A549 (cell line): ENCODE measurements at regions not wholly inside any gene's neighbourhood (a gene's known extent, or its start where the extent isn't known, plus 50 kb on each side); places are given as distances from the start of the nearest gene placed in this dataset.
A peak's percentile ranks its signal among the peaks of the same experiment; 100 is the strongest.

Source experiments
- ATAC-seq, 2 experiments: fragments of 200-7000 bp in 1 of 2; fragments of >200 bp in 1 of 2; cut with Nextera tagmentation in 1 of 2; cut with Tn5 transposase in 1 of 2; 3 replicates each; pipeline versions ENCODE4 v1.8.0 to v1.9.1; 2018 to 2020; ENCODE audit warnings: mild to moderate bottlenecking in 1 of 2, moderate library complexity in 1 of 2
- CTCF ChIA-PET: fragments of 300-600 bp; sonication (Branson Sonifier 250); formaldehyde crosslinking; extraction: SDS; loops from one replicate; lab custom pipeline; 2021; ENCODE audit warnings: antibody characterized with exemption, inconsistent platforms; lab: Yijun Ruan, JAX
- POLR2A ChIA-PET: fragments of 350-600 bp; formaldehyde crosslinking; extraction: SDS; loops from one replicate; lab custom pipeline; 2021; ENCODE audit warnings: antibody characterized with exemption, inconsistent platforms; lab: Yijun Ruan, JAX
- DNase-seq, 2 experiments: peaks; one replicate each; pipeline versions ENCODE4 v3.0.0 to v3.0.0-alpha.2; 2011 to 2016; ENCODE audit warnings: low read depth in 1 of 2, low spot score in 1 of 2
- FAIRE-seq: peaks from 2 replicates; lab custom pipeline; 2011; peaks lifted over from hg19 to GRCh38; lab: Jason Lieb, UNC
- H3K27ac ChIP-seq, 2 experiments: fragments of >200 bp; sonication (Bioruptor Twin); formaldehyde crosslinking; 3 replicates each; pipeline ENCODE4 v1.5.1; 2016 to 2017
- H3K4me1 ChIP-seq: fragments of >200 bp; sonication (Bioruptor Twin); formaldehyde crosslinking; 3 replicates; pipeline ENCODE4 v1.6.1; 2016
- H3K4me2 ChIP-seq: fragments of >200 bp; sonication (Bioruptor Twin); formaldehyde crosslinking; 3 replicates; pipeline ENCODE4 v1.6.1; 2016
- H3K4me3 ChIP-seq: fragments of >200 bp; sonication (Bioruptor Twin); formaldehyde crosslinking; 3 replicates; pipeline ENCODE4 v1.5.1; 2016
- H3K9me3 ChIP-seq: fragments of >200 bp; sonication (Bioruptor Twin); formaldehyde crosslinking; 3 replicates; pipeline ENCODE4 v1.6.1; 2016
- CEBPB ChIP-seq, 2 experiments: fragments of >200 bp in 1 of 2; sonication (Bioruptor Twin) in 1 of 2; formaldehyde crosslinking in 1 of 2; IDR thresholded peaks; 2 replicates each; pipeline ENCODE4 v1.6.1; 2012 to 2016
- EHF ChIP-seq: fragments of 250-450 bp; sonication (Bioruptor Pico); IDR thresholded peaks from 2 replicates; pipeline ENCODE4 v1.5.0; 2020; ENCODE audit warnings: mild to moderate bottlenecking
- FOSB ChIP-seq: fragments of 250-450 bp; sonication (Bioruptor Pico); IDR thresholded peaks from 2 replicates; pipeline ENCODE4 v1.5.0; 2020; ENCODE audit warnings: mild to moderate bottlenecking, moderate library complexity
- FOSL2 ChIP-seq, 2 experiments: fragments of 450-650 bp in 1 of 2; fragments of >200 bp in 1 of 2; sonication (Bioruptor Twin) in 1 of 2; formaldehyde crosslinking; IDR thresholded peaks; 2 replicates each; pipeline versions ENCODE4 v1.5.0 to v1.6.1; 2016 to 2020; ENCODE audit warnings: mild to moderate bottlenecking in 1 of 2, moderate library complexity in 1 of 2
- HDAC2 ChIP-seq: fragments of 200-600 bp; sonication (generic); IDR thresholded peaks from 2 replicates; pipeline ENCODE4 v1.6.1; 2016
- HEYL ChIP-seq: fragments of 250-450 bp; sonication (Bioruptor Pico); IDR thresholded peaks from 2 replicates; pipeline ENCODE4 v1.8.0; 2021; ENCODE audit warnings: mild to moderate bottlenecking, moderate library complexity
- HOXB5 ChIP-seq: fragments of 250-450 bp; sonication (Bioruptor Pico); IDR thresholded peaks from 2 replicates; pipeline ENCODE4 v1.5.0; 2020; ENCODE audit warnings: mild to moderate bottlenecking, moderate library complexity
- MAFK ChIP-seq: fragments of 450-650 bp; IDR thresholded peaks from 2 replicates; pipeline ENCODE4 v1.6.1; 2014; ENCODE audit not compliant: partially characterized antibody
- MAX ChIP-seq: IDR thresholded peaks from 2 replicates; pipeline ENCODE4 v1.6.1; 2012
- MAZ ChIP-seq: fragments of 150-350 bp; IDR thresholded peaks from 2 replicates; pipeline ENCODE4 v1.6.1; 2014; ENCODE audit warnings: antibody characterized with exemption, low read depth, low read length, borderline replicate concordance
- PBX3 ChIP-seq: IDR thresholded peaks from 2 replicates; pipeline ENCODE4 v1.6.1; 2012
- POLR2AphosphoS2 ChIP-seq: conservative IDR thresholded peaks from 2 replicates; pipeline ENCODE4 v1.6.1; 2012; ENCODE audit warnings: low read length, improper control_type of control experiment, inconsistent platforms
- RCOR1 ChIP-seq: fragments of 150-350 bp; IDR thresholded peaks from 2 replicates; pipeline ENCODE4 v1.6.1; 2014; ENCODE audit warnings: antibody characterized with exemption, low read length, low read depth
- REST ChIP-seq: fragments of 200-600 bp; sonication (generic); IDR thresholded peaks from 2 replicates; pipeline ENCODE4 v1.6.1; 2016; ENCODE audit warnings: antibody characterized with exemption, mild to moderate bottlenecking, moderate library complexity
- RFX5 ChIP-seq: fragments of 450-650 bp; IDR thresholded peaks from 2 replicates; pipeline ENCODE4 v1.7.1; 2014; ENCODE audit warnings: antibody characterized with exemption, mild to moderate bottlenecking, moderate library complexity
- TP53 ChIP-seq: fragments of 250-450 bp; sonication (Bioruptor Pico); IDR thresholded peaks from 2 replicates; pipeline ENCODE4 v1.5.0; 2021; ENCODE audit warnings: mild to moderate bottlenecking, moderate library complexity
- ZFP36 ChIP-seq: fragments of 450-650 bp; IDR thresholded peaks from 2 replicates; pipeline ENCODE4 v1.6.1; 2014; ENCODE audit warnings: borderline replicate concordance; ENCODE audit not compliant: partially characterized antibody
- WGBS: methylation state at CpG from one replicate; pipeline ENCODE4 v1.1.6; 2017; ENCODE audit errors: missing lambda C conversion rate; 5-methylcytosine and 5-hydroxymethylcytosine counted together

- DNase-seq (no peak), FAIRE-seq (no peak), ATAC-seq (no peak)
- no peak overlapping the region for H3K4me2 ChIP-seq
- no peaks in the 10 kb centered on the region for H3K4me1 ChIP-seq
- H3K9me3 ChIP-seq = no peaks in the 10 kb centered on the region
- ChIA-PET POLR2A (no interaction called here), CTCF (no interaction called here)
- no peak overlapping the region for H3K27ac ChIP-seq
- TF ChIP-seq MAX = no peak
- TF ChIP-seq EHF (CRISPR knock-in tag) = no peak
- TF ChIP-seq PBX3 = no peak
- TF ChIP-seq CEBPB (IDR thresholded peaks at IDR 0.05) = no peak
- TF ChIP-seq RFX5 = no peak
- TF ChIP-seq POLR2AphosphoS2 = no peak
- TF ChIP-seq MAZ = no peak
- H3K4me3 ChIP-seq = no peak overlapping the region
- WGBS = 20% methylated on average over 2 of the region's 2 CpGs
Observed at GRCh38 chr9:7507026-7507425, 292.6 kb downstream of the DMAC1 start.

GRCh38 chr9:7500521-7500920 lies 299.1 kb downstream of the DMAC1 start:
- Histone ChIP-seq H3K4me3 (no peak overlapping the region), H3K9me3 (no peaks in the 10 kb centered on the region), H3K27ac (no peak overlapping the region), H3K4me1 (no peaks in the 10 kb centered on the region), H3K4me2 (no peak overlapping the region)
- no peak for FAIRE-seq
- ChIA-PET CTCF (no interaction called here), POLR2A (no interaction called here)
- whole genome bisulfite sequencing = 0% methylated on average over 2 of the region's 2 CpGs
- DNase-seq = no peak
- no peak for ATAC-seq
- TF ChIP-seq ZFP36 = no peak

- Histone ChIP-seq H3K4me2 (no peak overlapping the region), H3K27ac (no peak overlapping the region), H3K9me3 (no peaks in the 10 kb centered on the region), H3K4me3 (no peak overlapping the region), H3K4me1 (no peaks in the 10 kb centered on the region)
- POLR2A ChIA-PET = no interaction called here
- WGBS = 10% methylated on average over 2 of the region's 2 CpGs
- DNase-seq (no peak), ATAC-seq (no peak), FAIRE-seq (no peak)
- CTCF ChIA-PET = no interaction called here
- TF ChIP-seq TP53 (CRISPR knock-in tag) (no peak), MAX (no peak), HDAC2 (no peak), FOSB (CRISPR knock-in tag) (no peak), HEYL (CRISPR knock-in tag) (no peak)
Observed at GRCh38 chr9:7491641-7492040, 307.9 kb downstream of the DMAC1 start.

- no peak for FAIRE-seq
- ATAC-seq = no peak
- ChIA-PET POLR2A (no interaction called here), CTCF (no interaction called here)
- Histone ChIP-seq H3K4me1 (no peaks in the 10 kb centered on the region), H3K27ac (no peak overlapping the region), H3K4me2 (no peak overlapping the region), H3K9me3 (no peaks in the 10 kb centered on the region), H3K4me3 (no peak overlapping the region)
- 39% methylated on average over 4 of the region's 4 CpGs for WGBS
- TF ChIP-seq MAFK = peak; percentile 37
- TF ChIP-seq PBX3 = no peak
- DNase-seq = no peak
Observed at GRCh38 chr9:7490317-7491108, 309.1 kb downstream of the DMAC1 start.

- no peak for FAIRE-seq
- H3K4me1 ChIP-seq = no peaks in the 10 kb centered on the region
- ChIA-PET CTCF (interaction anchor here (0.6 kb wide), 1 partner anchor 349 kb away, joined by 3 read pairs; no protein-coding TSS in a partner anchor), POLR2A (no interaction called here)
- no peak overlapping the region for H3K27ac ChIP-seq
- DNase-seq = no peak
- H3K9me3 ChIP-seq = no peaks in the 10 kb centered on the region
- H3K4me3 ChIP-seq = no peak overlapping the region
- no peak overlapping the region for H3K4me2 ChIP-seq
- WGBS = 0% methylated on average over 2 of the region's 2 CpGs
- no peak for ATAC-seq
- TF ChIP-seq RCOR1 (no peak), REST (no peak), FOSL2 (IDR thresholded peaks at IDR 0.05) (no peak), FOSL2 (CRISPR knock-in tag; IDR thresholded peaks at IDR 0.05) (no peak), TP53 (CRISPR knock-in tag) (no peak), PBX3 (no peak), HOXB5 (CRISPR knock-in tag) (no peak)
Observed at GRCh38 chr9:7489036-7489435, 310.5 kb downstream of the DMAC1 start.
